GM23338 (cell line): ENCODE measurements at regions not wholly inside any gene's neighbourhood (a gene's known extent, or its start where the extent isn't known, plus 50 kb on each side); places are given as distances from the start of the nearest gene placed in this dataset.

ENCODE experiments used
- ATAC-seq: fragments of 200-7000 bp; cut with Tn5 transposase; 3 replicates; pipeline ENCODE4 v1.9.1; 2020
- DNase-seq: peaks from one replicate; pipeline ENCODE4 v3.0.0-alpha.2; 2015; ENCODE audit warnings: low spot score
- H2AFZ ChIP-seq: fragments of 200-600 bp; sonication (generic); 2 replicates; pipeline ENCODE4 v1.8.0; 2016; ENCODE audit warnings: antibody characterized with exemption, mild to moderate bottlenecking, moderate library complexity
- H3F3A ChIP-seq: fragments of 200-600 bp; sonication (generic); replicated peaks from 2 replicates; pipeline ENCODE4 v1.8.0; 2017; ENCODE audit warnings: antibody characterized with exemption, mixed run types, low read depth
- H3K27ac ChIP-seq: fragments of 200-600 bp; sonication (generic); 2 replicates; pipeline ENCODE4 v1.6.1; 2016; ENCODE audit warnings: low read depth
- H3K27me3 ChIP-seq: fragments of 200-600 bp; sonication (generic); 2 replicates; pipeline ENCODE4 v1.8.0; 2016; ENCODE audit warnings: mild to moderate bottlenecking, mixed run types, moderate library complexity; ENCODE audit not compliant: insufficient read depth
- H3K36me3 ChIP-seq: fragments of 200-600 bp; sonication (generic); 2 replicates; pipeline ENCODE4 v1.8.0; 2016; ENCODE audit warnings: mild to moderate bottlenecking; ENCODE audit not compliant: insufficient read depth
- H3K4me1 ChIP-seq: fragments of 200-600 bp; sonication (generic); 2 replicates; pipeline ENCODE4 v1.8.0; 2016; ENCODE audit warnings: mild to moderate bottlenecking, moderate library complexity; ENCODE audit not compliant: insufficient read depth
- H3K4me2 ChIP-seq: fragments of 200-600 bp; sonication (generic); 2 replicates; pipeline ENCODE4 v1.7.1; 2017; ENCODE audit warnings: mixed run types
- H3K4me3 ChIP-seq: fragments of 200-600 bp; sonication (generic); 2 replicates; pipeline ENCODE4 v1.6.1; 2016; ENCODE audit warnings: mixed run types
- H3K79me2 ChIP-seq: fragments of 200-600 bp; sonication (generic); replicated peaks from 2 replicates; pipeline ENCODE4 v1.8.0; 2017; ENCODE audit warnings: mild to moderate bottlenecking; ENCODE audit not compliant: insufficient read depth
- H3K9me2 ChIP-seq: fragments of 200-600 bp; sonication (generic); 2 replicates; pipeline ENCODE4 v1.8.0; 2017; ENCODE audit not compliant: insufficient read depth
- H4K20me1 ChIP-seq: fragments of 200-600 bp; sonication (generic); replicated peaks from 2 replicates; pipeline ENCODE4 v1.8.0; 2017; ENCODE audit warnings: mild to moderate bottlenecking; ENCODE audit not compliant: insufficient read depth
- H3K27ac Mint-ChIP-seq: 2 replicates; pipeline ENCODE4 v1.8.0; 2020; ENCODE audit warnings: inconsistent platforms, mild to moderate bottlenecking, moderate library complexity, mixed read lengths
- H3K27me3 Mint-ChIP-seq: 3 replicates; pipeline ENCODE4 v1.8.0; 2022; ENCODE audit warnings: low read depth, mild to moderate bottlenecking, moderate library complexity, mixed read lengths, inconsistent platforms; ENCODE audit not compliant: insufficient read depth, poor library complexity
- H3K36me3 Mint-ChIP-seq: 3 replicates; pipeline ENCODE4 v1.8.0; 2021; ENCODE audit warnings: low read depth, mild to moderate bottlenecking, inconsistent platforms, moderate library complexity, mixed read lengths
- H3K4me1 Mint-ChIP-seq: 3 replicates; pipeline ENCODE4 v1.8.0; 2020; ENCODE audit warnings: mild to moderate bottlenecking, inconsistent platforms, mixed read lengths
- H3K4me3 Mint-ChIP-seq: 3 replicates; pipeline ENCODE4 v1.8.0; 2021; ENCODE audit warnings: moderate library complexity, mild to moderate bottlenecking, inconsistent platforms, mixed read lengths
- H3K9me3 Mint-ChIP-seq: 3 replicates; pipeline ENCODE4 v1.8.0; 2020; ENCODE audit warnings: moderate library complexity, mild to moderate bottlenecking, inconsistent platforms, mixed read lengths
- CREB1 ChIP-seq: fragments of 250-450 bp; sonication (Bioruptor Pico); IDR thresholded peaks from 2 replicates; pipeline ENCODE4 v1.5.0; 2020; ENCODE audit warnings: low read depth, mild to moderate bottlenecking, moderate library complexity
- ETS1 ChIP-seq: IDR thresholded peaks from 2 replicates; pipeline ENCODE4 v1.6.1; 2016; ENCODE audit warnings: antibody characterized with exemption
- EZH2 ChIP-seq: fragments of 200-600 bp; sonication (generic); IDR thresholded peaks from one replicate; pipeline ENCODE4 v1.8.0; 2017; ENCODE audit warnings: antibody characterized with exemption, mild to moderate bottlenecking, low read depth; ENCODE audit not compliant: unreplicated experiment
- EZH2phosphoT487 ChIP-seq: fragments of 200-600 bp; sonication (generic); IDR thresholded peaks from one replicate; pipeline ENCODE4 v1.8.1; 2018; ENCODE audit warnings: antibody characterized with exemption; ENCODE audit not compliant: unreplicated experiment
- JUNB ChIP-seq: IDR thresholded peaks from one replicate; pipeline ENCODE4 v1.6.1; 2016; ENCODE audit warnings: antibody characterized with exemption; ENCODE audit not compliant: unreplicated experiment
- NANOG ChIP-seq: IDR thresholded peaks from 2 replicates; pipeline ENCODE4 v1.6.1; 2016; ENCODE audit warnings: antibody characterized with exemption, borderline replicate concordance
- POLR2AphosphoS5 ChIP-seq: IDR thresholded peaks from 2 replicates; pipeline ENCODE4 v1.6.1; 2016; ENCODE audit warnings: antibody characterized with exemption, low read depth
- REST ChIP-seq: IDR thresholded peaks from one replicate; pipeline ENCODE4 v1.6.1; 2018; ENCODE audit warnings: antibody characterized with exemption; ENCODE audit not compliant: unreplicated experiment
- STAT1 ChIP-seq: IDR thresholded peaks from one replicate; pipeline ENCODE4 v1.6.1; 2016; ENCODE audit warnings: antibody characterized with exemption; ENCODE audit not compliant: unreplicated experiment
- ZNF114 ChIP-seq: fragments of 250-450 bp; sonication (Bioruptor Pico); IDR thresholded peaks from 2 replicates; pipeline ENCODE4 v1.5.0; 2020; ENCODE audit warnings: mild to moderate bottlenecking, moderate library complexity
- ZNF331 ChIP-seq: fragments of 250-450 bp; sonication (Bioruptor Pico); IDR thresholded peaks from 2 replicates; pipeline ENCODE4 v1.5.0; 2020; ENCODE audit warnings: low read depth, mild to moderate bottlenecking, moderate library complexity
- ZNF462 ChIP-seq: fragments of 250-450 bp; sonication (Bioruptor Pico); IDR thresholded peaks from 2 replicates; pipeline ENCODE4 v1.5.0; 2020; ENCODE audit warnings: mild to moderate bottlenecking, moderate library complexity

GRCh38 chr10:78518224-78518623, 484.6 kb downstream of the RPS24 start:
- DNase-seq, result no peak
- H4K20me1 ChIP-seq, result no peaks in the 10 kb centered on the region

More at GRCh38 chr10:78518224-78518623, 484.6 kb downstream of the RPS24 start:
- TF ChIP-seq REST, result no peak
- TF ChIP-seq ZNF462 (CRISPR knock-in tag), result no peak
- no peak for TF ChIP-seq EZH2phosphoT487
- TF ChIP-seq ZNF114 (CRISPR knock-in tag), result no peak
- no peak for TF ChIP-seq CREB1 (CRISPR knock-in tag)
- no peak for TF ChIP-seq EZH2
- no peak for TF ChIP-seq ZNF331 (CRISPR knock-in tag)
- no peak for TF ChIP-seq STAT1
- no peak for TF ChIP-seq ETS1
- TF ChIP-seq POLR2AphosphoS5, result no peak
- no peak for TF ChIP-seq NANOG
- no peak for TF ChIP-seq JUNB
- H3K9me3 Mint-ChIP-seq, result no peaks in the 10 kb centered on the region
- H3K79me2 ChIP-seq, result no peaks in the 10 kb centered on the region
- peaks cover 4% of the 10 kb centered on the region; the same call in 1 of the 2 replicates for H3K9me2 ChIP-seq
- no peak overlapping the region for H3K27ac ChIP-seq
- no peak for ATAC-seq
- peaks cover 7% of the 10 kb centered on the region; the same call in 2 of the 3 replicates for H3K4me1 Mint-ChIP-seq
- peaks cover 5% of the 10 kb centered on the region for H3K27me3 Mint-ChIP-seq
- H3K36me3 Mint-ChIP-seq, result no peaks in the 10 kb centered on the region
- H3K4me2 ChIP-seq, result no peak overlapping the region
- no peak overlapping the region for H3K27ac Mint-ChIP-seq
- H2AFZ ChIP-seq, result no peak overlapping the region
- no peak overlapping the region for H3K4me3 Mint-ChIP-seq
- no peaks in the 10 kb centered on the region for H3K36me3 ChIP-seq
- no peaks in the 10 kb centered on the region for H3K4me1 ChIP-seq
- no peaks in the 10 kb centered on the region for H3K27me3 ChIP-seq
- H3K4me3 ChIP-seq, result no peak overlapping the region
- no peaks in the 10 kb centered on the region for H3F3A ChIP-seq
